Testis (tissue), 2 donors: ENCODE measurements at regions not wholly inside any gene's neighbourhood (a gene's known extent, or its start where the extent isn't known, plus 50 kb on each side); places are given as distances from the start of the nearest gene placed in this dataset.

ENCODE experiments used
- DNase-seq: peaks from one replicate; pipeline ENCODE4 v3.0.0-alpha.2; 2019
- H3K27ac ChIP-seq, 2 donors: fragments of 200-600 bp; sonication (generic); one replicate each; pipeline ENCODE4 v1.5.1; 2019
- H3K27me3 ChIP-seq: fragments of 200-600 bp; sonication (generic); one replicate; pipeline ENCODE4 v1.5.1; 2019
- H3K36me3 ChIP-seq: fragments of 200-600 bp; sonication (generic); one replicate; pipeline ENCODE4 v1.5.1; 2017; ENCODE audit warnings: low read depth; ENCODE audit errors: missing control alignments
- H3K4me1 ChIP-seq: fragments of 200-600 bp; sonication (generic); one replicate; pipeline ENCODE4 v1.5.1; 2019
- H3K4me3 ChIP-seq, 2 donors: fragments of 200-600 bp; sonication (generic); one replicate each; pipeline ENCODE4 v1.5.1; 2017 to 2019
- H3K9me3 ChIP-seq: fragments of 200-600 bp; sonication (generic); one replicate; pipeline ENCODE4 v1.5.1; 2017
- POLR2A ChIP-seq: fragments of 450-650 bp; IDR thresholded peaks from one replicate; pipeline ENCODE4 v1.6.1; 2017; ENCODE audit warnings: antibody characterized with exemption, mild to moderate bottlenecking, moderate library complexity
- WGBS, 2 donors: methylation state at CpG; one replicate each; pipeline ENCODE4 v1.1.5; 2018; 5-methylcytosine and 5-hydroxymethylcytosine counted together
- intact Hi-C: fragments of 100-400 bp; cut with DNase I; formaldehyde crosslinking; loops from one replicate; pipeline ENCODE4 v1.15.1; 2023; ENCODE audit warnings: low total_unique reads
- TF ChIP-seq, protein P1 (sequence below), 3 experiments: fragments of 450-650 bp in 2 of 3; fragments of 200-600 bp in 1 of 3; sonication (generic) in 1 of 3; IDR thresholded peaks; one replicate each; pipeline ENCODE4 v1.5.1; 2016 to 2019; ENCODE audit warnings: antibody characterized with exemption in 3 of 3, mild to moderate bottlenecking in 2 of 3, moderate library complexity in 1 of 3

DNA sequence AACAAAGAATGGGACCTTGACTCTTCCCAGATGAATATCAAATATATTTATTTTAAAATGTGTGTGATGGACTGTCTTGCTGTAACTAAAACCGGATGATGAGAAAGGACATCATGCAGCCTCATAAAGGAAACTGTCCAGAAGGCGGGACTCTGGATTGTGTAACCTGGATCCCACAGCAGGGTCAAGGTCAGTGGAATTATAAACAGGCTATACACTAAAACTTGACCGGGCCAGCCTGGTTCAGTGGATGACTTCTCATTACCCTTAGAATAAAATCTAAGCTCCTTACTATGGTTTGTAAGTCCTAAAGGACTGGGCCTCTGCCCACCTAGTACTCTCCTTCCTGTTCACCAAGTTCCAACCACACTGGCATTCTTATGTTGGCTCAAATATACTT lies 280.3 kb downstream of the ELAVL2 start:
- intact Hi-C loops: no loop called here
- 92 to 97% methylated on average over 3 of the region's 3 CpGs for WGBS, 2 donors
- no peaks in the 10 kb centered on the region for H3K4me1 ChIP-seq
- no peaks in the 10 kb centered on the region for H3K9me3 ChIP-seq
- H3K27me3 ChIP-seq: no peaks in the 10 kb centered on the region
- no peaks in the 10 kb centered on the region for H3K36me3 ChIP-seq
- no peak for TF ChIP-seq POLR2A
- TF ChIP-seq, protein P1, sequence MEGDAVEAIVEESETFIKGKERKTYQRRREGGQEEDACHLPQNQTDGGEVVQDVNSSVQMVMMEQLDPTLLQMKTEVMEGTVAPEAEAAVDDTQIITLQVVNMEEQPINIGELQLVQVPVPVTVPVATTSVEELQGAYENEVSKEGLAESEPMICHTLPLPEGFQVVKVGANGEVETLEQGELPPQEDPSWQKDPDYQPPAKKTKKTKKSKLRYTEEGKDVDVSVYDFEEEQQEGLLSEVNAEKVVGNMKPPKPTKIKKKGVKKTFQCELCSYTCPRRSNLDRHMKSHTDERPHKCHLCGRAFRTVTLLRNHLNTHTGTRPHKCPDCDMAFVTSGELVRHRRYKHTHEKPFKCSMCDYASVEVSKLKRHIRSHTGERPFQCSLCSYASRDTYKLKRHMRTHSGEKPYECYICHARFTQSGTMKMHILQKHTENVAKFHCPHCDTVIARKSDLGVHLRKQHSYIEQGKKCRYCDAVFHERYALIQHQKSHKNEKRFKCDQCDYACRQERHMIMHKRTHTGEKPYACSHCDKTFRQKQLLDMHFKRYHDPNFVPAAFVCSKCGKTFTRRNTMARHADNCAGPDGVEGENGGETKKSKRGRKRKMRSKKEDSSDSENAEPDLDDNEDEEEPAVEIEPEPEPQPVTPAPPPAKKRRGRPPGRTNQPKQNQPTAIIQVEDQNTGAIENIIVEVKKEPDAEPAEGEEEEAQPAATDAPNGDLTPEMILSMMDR (IDR thresholded peaks at IDR 0.05): no peak
- no peak overlapping the region for H3K27ac ChIP-seq
- no peak overlapping the region for H3K4me3 ChIP-seq
- DNase-seq: no peak

DNA sequence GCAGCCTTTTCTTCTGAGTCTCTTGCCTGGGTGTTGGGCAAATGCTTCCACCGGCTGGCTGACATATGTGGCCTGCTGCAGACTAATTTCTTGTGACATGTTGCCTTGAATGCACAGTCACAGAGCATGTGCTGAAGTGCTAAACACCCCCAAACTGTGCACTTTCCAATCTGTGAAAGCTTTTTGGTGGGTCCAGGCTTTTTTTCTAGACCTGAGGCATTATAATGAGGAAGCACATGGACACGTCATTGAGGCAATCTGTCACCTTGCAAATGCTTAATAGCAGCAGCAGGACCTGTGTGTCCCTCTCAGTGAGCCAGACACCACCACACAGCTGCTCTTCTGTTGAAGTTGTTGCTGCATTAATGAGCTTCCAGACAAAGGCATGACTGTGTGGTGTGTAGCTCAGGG lies 274.7 kb downstream of the ELAVL2 start:
- no peak overlapping the region for H3K27ac ChIP-seq
- no peak for DNase-seq
- H3K36me3 ChIP-seq: no peaks in the 10 kb centered on the region
- 89 to 93% methylated on average over 2 of the region's 2 CpGs for WGBS, 2 donors
- H3K4me1 ChIP-seq: no peaks in the 10 kb centered on the region
- intact Hi-C loops: no loop called here
- no peaks in the 10 kb centered on the region for H3K27me3 ChIP-seq
- H3K9me3 ChIP-seq: no peaks in the 10 kb centered on the region
- no peak overlapping the region for H3K4me3 ChIP-seq
- TF ChIP-seq, protein P1 (IDR thresholded peaks at IDR 0.05): no peak
- no peak for TF ChIP-seq POLR2A

DNA sequence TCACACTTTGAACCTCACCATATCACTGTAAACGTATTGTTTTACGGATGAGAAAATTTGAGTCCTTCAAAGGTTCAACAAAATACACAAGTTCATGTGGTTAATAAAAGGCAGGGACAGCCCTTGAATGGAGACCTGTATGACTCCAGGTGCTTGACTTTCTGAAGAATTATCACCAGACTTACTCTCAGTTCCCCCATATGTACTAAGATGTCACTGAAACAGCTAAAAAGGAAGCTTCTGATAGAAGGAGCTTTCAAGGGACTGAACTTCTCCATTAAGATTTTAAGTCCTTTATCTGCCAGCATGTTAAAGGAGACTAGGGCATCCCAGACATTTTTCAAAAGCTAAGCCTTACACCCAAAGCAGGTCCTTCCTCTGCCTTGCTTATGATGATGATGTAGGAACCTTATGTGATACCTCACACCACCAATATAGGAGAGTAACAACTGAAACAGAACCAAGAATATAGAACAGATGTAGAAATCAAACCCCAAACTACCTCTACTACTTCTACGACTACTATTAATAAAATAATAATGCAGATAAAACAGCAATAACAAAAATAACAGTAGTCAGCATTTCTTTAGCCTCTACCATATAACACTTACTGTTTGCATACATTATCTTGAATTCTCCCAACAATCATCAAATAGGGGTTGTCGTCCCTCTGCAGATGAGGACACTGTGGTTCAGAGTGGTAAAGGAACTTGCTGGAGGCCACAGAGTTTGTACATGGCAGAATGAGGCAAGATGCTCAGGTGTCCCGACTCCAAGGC lies 273.9 kb downstream of the ELAVL2 start:
- Histone ChIP-seq H3K27ac (no peak overlapping the region), H3K27me3 (no peaks in the 10 kb centered on the region), H3K4me1 (no peaks in the 10 kb centered on the region), H3K36me3 (no peaks in the 10 kb centered on the region), H3K9me3 (no peaks in the 10 kb centered on the region), H3K4me3 (no peak overlapping the region)
- DNase-seq: no peak
- WGBS, 2 donors: 80 to 85% methylated on average over 5 of the region's 5 CpGs
- intact Hi-C loops: no loop called here
- TF ChIP-seq POLR2A: no peak
- TF ChIP-seq, protein P1 (IDR thresholded peaks at IDR 0.05): no peak

DNA sequence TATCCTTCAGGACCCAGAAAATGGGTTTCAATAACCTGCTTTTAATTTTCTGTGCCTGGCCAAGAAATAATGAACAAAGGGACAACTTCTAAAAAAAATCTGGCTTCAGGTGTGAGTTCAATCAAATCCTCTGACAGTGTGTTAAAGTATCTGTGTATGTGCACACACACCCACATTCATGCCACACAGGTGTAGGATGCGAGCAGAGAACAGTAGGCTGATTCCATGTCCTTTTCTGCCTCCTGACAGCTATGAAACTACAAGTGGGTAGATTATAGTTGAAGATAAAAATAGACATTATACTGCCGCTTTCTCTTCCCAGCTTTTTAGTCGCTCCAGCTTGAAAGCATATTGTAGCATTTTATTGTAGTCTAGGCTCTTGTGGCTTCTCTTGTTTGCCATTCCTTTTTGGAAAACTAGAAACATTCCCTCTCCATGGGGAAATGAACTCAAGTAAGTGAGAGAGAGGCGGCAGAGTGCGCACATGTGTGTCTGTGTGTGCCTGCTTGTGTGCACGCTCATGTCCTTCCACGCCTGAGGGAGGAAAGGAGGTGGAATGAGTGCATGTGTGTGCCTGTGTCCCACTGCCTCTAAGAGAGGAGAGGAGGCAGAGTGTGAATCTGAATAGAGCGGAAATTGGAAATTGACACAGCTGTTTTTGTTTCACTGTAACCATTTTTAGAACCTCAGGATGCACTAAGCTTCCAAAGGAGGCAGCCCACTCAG lies 273.0 kb downstream of the ELAVL2 start:
- no peak overlapping the region for H3K27ac ChIP-seq
- no peaks in the 10 kb centered on the region for H3K36me3 ChIP-seq
- 87 to 88% methylated on average over 8 of the region's 8 CpGs for WGBS, 2 donors
- TF ChIP-seq, protein P1 (IDR thresholded peaks at IDR 0.05): no peak
- no peak for TF ChIP-seq POLR2A
- intact Hi-C loops: no loop called here
- no peaks in the 10 kb centered on the region for H3K4me1 ChIP-seq
- no peaks in the 10 kb centered on the region for H3K27me3 ChIP-seq
- DNase-seq: no peak
- H3K4me3 ChIP-seq: no peak overlapping the region
- H3K9me3 ChIP-seq: no peaks in the 10 kb centered on the region
